Stimulated activated CD4-positive, alpha-beta T cell treated with anti-CD3 and anti-CD28 coated beads, Interleukin-4, amount 100 ng/mL, for 1 hour (primary cell): ENCODE measurements at regions not wholly inside any gene's neighbourhood (a gene's known extent, or its start where the extent isn't known, plus 50 kb on each side); places are given as distances from the start of the nearest gene placed in this dataset.

Source experiments
- DNase-seq: peaks from one replicate; pipeline ENCODE4 v3.0.0-alpha.2; 2020

DNA sequence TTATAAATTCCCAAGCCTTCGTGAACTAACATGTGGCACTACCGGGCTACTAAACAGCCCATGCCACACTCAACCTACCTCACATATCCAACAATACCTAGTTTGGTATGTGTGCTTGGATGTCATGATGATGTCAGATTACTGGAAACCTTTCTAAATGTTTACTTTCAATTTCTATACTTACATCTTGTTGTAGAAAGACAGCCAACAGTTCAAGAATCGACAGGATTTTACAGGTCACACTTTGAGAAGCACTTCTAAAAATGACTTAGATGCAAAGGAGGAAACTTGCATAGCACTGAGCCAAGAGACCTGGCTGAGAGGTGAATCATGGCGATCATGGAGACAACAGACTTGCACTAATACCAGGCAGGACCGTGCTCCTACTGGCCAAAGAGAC, 209.9 kb downstream of the COL4A1 start:
- no peak for DNase-seq

DNA sequence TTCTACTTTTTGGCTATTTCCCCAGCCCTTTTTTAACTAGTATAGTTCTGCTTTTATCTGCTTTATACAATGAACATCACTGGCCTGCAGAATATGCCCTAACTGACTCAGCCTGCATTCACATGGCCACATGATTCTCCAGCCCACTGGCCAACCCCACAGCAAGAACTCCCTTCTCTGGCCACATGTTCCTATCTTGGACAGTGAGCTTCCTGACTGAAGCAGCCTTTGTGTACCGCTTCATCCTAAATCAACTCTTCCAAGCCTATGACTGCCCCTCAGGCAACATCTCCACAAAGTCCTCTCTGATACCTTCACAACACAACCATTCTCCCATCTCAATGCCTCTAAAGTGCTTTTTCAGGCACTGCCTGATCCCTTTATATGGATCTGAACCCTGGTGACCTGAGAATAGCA, 214.1 kb downstream of the COL4A1 start:
- DNase-seq = no peak

DNA sequence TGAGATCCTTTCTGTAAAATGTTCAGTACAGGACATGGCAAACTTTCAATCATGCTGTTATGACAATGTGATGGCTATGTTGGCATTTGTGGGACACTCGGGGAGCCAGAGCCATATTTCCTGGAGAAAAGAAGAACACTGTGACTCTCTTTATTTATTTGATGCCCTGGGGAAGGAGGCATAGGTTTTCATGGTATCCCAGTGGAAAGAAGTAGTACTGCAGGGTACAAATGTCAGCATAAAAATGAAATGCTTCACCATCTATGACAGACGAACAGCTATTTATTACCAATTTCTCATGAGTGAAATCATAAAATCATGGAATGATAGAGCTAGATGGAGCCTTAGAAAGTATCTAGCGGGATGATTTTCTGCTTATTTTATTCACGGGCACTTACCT, 217.1 kb downstream of the COL4A1 start:
- DNase-seq = no peak

DNA sequence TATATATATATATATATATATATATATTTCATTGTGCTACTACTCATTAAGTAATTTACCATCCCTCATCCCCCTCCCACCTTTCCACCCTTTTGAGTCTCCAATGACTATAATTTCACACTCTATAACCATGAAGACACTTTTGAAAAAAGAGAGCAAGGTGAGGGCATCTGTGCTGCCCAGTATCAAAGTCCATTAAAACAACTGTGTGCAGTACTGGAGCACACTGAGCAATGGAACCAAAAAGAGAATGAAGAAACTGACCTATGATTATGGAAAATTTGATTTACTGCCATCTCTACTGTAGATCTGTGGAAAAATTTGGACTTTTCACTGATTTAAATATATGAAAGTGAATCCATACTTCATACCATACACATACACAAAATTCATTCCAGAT, 217.9 kb downstream of the COL4A1 start:
- no peak for DNase-seq

DNA sequence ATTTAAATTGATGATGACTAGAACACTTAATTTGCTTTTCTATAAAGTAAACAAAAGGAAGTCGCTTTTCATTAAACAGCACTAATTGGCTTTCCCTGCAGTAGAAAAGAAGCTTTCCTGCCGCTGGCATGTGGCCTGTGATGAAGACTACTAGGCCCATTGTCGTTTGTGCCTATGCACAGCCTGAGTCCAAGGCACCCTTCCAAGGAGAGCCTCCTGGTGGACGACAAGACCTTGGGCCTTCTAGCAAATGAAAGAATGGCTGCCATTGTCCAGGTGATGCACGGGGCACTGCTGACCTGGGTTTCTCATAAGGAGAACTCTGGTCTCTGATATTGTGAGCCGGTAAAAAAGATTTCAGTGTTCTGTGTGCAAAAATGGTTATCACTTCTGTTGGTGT, 233.0 kb downstream of the COL4A1 start:
- DNase-seq = no peak

DNA sequence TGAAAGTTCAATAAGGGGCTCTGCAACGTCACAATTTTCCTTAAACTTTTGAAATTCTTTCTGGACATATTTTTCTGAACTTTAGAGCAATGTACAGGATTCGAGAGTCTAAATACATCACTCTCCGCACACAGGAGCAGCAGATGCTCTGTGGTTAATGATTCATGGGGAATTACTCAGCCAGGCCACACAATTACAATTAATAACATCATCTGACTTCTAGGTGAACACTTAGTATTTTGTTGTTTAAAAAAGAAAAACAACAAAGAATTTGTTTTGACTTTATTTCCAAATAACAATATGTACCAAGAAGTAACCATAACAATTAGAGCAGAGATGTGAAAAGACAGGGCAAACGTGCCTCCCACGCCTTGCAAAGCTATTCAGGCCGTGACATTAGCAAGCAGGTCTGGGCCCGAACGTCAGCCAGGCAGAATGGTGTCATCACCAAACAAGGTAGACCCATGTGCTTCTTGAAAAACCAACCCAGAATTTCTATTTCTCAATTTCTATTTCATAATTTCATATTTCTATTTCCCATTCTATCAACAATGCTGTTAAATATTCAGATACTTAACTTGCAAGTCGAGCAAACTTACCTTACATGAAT, 236.3 kb downstream of the COL4A1 start:
- DNase-seq = no peak

DNA sequence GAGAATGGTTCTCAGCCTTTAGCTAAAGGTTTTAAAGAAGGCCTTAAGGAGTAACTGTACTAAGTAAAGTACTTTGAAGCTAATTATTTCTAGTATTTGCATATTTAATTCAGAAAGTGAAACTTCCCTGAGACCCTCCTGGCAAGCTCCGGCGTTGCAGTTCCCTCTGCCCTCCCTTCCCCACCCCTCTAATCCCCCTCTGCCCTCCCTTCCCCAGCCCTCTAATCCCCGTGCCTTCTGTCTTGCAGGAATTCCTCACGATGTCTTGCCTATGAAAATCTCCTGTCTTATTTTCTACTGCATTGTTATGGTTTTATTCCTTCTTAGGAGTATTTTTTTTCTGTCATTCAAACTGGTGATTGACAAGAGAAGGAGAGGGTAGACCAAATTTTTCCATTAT, 236.9 kb downstream of the COL4A1 start:
- DNase-seq = no peak

DNA sequence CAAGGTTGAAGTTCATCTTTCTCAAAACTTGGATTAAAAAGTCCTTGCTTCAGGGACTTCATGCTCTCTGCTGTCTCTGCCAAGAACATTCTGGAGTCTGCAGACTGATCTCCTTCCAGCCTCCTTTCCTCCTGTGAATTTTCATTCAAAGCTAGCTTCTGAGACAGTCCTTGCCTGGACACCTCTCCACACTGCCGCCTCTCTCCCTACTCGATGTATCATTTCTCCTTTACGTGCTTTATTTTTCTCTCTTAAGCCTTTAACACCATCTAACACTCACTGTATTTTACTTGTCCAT, 238.8 kb downstream of the COL4A1 start:
- no peak for DNase-seq

DNA sequence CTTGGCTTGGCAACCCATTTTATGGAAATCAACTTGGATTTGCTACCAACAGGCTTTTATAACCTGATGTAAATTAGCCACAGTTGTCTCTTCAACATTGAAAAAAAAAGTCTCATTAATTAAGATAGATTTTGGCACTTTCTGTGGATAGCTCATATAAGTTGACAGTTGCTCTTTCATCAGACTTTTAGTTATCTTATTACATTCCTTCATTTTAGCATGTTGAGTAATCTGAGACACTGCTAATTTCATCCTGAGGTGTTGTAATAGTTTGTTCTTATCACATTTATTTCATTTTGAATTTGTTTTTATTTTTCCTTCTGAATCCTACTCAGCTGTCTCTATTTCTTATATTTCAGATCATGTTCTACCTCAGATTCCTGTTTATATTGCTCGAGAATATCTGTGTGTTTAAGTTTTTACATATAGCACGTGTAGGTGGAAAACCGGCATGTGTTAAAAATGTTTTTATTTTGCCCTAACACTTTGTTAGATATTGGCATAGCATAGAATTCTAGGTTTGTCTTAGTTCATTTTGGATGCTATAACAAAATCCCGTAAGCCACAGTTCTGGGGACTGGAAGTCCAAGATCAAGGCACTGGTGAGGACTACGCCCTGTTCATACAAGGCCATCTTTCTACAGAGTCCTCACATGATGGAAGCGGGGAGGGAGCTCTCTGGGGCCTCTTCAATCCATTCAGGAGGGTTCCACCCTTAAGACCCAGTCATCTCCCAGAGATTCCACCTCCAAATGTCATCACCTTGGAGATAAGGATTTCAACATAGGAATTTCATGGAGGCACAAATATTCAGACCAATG, 239.4 kb downstream of the COL4A1 start:
- DNase-seq = no peak

DNA sequence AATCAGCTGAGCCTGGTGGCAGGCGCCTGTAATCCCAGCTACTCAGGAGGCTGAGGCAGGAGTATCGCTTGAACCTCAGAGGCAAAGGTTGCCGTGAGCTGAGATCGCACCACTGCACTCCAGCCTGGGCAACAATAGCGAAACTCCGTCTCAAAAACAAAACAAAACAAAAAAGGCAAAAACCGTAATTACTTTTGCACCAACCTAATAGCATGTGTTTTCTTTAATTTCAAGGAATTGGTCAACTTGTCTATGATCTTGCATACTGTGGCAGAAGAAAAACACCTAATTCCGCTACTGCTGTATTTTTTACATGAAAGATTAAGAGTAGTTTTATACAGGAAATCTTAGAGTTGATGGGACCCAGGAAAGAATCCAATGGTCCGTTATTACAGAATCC, 241.2 kb downstream of the COL4A1 start:
- DNase-seq = no peak

DNA sequence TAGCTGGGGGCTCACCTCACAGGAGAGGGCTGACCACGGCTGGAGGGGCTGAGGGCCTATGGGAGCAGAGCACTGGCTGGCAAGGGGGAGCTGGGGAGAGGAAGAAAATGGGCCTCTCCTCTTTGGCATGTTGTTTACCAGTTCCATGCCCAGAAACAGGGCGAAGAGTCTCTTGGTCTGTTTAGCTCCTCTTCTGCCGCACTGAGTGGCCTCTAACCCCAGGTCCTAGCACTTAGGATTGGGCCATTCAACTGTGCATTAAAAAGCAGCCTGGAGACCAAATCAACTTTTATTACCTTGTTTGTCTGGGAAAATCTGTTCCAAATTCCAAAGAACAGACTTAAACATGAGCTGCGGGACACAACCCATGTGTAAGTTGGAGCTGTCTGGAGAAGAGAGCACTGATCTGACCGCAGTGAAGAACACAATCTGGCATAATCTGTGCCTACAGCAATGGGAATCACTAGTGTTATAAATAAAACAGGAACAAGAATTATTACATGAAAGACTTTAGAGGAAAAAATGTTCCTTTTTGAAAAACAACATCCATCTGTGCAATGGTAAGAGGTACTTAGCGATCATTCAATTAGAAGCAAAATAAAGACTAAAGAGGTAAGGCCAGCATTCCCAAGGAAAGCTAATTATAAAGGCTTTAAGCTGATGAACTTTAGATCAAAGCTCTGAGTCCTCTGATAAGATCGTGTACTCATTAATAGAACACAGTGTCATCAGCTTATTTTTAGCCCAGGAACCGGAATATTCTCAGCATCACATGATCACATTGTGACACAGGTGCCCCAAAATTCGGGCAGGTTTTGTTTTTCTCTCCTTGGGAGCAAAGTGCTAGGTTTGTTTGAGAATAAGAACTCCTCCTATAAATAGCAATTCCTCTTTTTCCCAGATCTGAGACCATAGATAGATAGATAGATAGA, 243.2 kb downstream of the COL4A1 start:
- DNase-seq = no peak

DNA sequence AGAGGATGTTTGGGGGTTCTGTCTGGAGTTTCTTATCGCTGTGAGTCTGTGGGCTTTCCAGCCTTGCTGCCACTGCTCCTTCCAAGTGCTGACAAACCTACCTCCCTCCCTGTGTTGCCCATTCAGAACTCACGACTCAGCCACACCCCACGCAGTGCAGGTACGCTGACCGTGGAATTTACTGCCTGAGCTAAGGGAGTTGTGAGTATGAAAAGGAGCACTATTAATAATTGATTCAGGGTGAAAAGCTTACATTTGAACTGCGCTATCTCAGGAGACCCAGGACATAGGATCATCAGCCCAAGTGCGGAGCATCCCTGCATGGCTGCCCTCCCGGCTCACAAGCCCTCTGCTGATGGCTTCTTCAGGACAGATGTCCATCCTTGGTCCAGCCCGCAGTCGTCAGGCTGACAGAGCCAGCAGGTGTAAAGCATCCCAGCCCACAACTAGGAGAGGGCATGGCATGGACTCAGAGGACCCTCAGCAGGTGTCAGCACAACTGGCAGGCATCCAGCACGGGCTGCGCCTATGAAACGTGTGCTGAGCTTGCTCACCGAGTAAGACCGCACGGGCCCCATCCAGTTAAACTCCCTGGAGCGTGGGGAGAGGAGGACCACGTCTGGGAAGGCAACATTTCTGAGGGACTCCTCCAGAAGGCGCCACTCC, 244.0 kb downstream of the COL4A1 start:
- no peak for DNase-seq

DNA sequence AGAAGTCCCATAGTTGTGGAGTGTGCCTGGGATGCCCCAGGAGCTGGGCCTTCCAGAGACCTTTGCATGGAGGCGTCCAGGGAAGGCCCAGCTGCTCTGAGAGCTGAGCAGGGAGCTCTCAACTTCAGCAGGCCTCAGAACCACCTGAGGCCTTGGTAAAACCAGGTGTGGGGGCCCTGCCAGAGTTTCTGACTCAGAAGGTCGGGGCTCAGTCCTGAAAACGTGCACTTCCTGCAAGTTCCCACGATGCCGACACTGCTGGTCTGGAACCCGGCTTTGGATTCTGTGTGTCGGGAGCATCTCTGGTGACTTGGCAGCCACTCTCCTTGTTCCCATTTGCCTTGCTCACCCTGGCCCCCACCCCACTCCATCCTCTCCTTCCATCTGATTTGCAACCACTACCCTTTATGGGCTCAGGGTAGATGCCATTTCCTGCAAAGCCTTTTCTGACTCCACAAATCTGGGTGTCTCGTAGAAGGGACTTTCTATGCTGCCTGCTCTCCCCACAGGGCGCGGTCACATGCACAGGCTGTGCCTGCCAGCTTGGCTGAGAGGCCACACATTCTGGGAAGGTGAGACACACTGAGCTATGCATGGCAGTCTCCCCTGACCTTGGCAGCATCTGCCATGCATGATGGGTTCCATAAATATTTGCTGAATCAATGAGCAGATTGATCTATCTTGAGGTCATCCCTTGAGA, 244.7 kb downstream of the COL4A1 start:
- DNase-seq = no peak

DNA sequence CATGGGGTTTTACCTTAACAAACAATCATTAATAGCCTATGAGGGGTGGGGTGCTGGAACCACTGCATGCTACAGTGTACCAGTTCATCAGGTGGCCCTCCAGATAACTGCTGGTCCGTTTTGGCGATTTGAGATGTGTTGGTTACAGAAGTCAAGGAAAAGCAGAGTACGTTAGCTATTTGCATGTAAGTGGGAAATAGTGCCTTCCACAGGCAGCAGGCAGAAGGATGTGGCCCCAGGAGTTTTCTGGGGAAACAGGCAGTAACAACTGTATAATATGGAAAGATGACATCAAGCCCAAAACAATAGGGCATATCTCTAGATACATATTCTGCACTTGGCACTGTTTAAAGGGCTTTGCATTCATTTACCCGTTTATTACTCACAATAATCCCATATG, 245.7 kb downstream of the COL4A1 start:
- no peak for DNase-seq

DNA sequence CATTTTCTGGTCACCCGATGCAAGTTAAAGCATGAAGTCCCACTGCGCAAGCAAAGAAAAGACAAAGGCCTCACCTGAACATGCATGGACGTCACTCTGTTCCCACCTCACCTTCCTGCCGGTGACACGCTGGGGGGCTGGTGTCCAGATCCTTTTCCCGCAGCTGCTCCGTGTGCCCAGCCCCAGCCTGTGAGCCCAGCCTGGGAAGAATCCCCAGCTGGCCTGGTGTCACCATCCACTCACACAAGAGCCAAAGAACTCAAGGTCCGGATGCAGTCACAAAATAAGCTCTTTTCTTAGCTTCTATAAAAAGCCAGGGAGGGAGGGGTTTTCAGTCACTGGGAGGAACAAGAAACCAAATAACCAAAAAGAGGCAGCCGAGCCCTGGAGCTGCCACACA, 249.9 kb downstream of the COL4A1 start:
- DNase-seq = no peak

DNA sequence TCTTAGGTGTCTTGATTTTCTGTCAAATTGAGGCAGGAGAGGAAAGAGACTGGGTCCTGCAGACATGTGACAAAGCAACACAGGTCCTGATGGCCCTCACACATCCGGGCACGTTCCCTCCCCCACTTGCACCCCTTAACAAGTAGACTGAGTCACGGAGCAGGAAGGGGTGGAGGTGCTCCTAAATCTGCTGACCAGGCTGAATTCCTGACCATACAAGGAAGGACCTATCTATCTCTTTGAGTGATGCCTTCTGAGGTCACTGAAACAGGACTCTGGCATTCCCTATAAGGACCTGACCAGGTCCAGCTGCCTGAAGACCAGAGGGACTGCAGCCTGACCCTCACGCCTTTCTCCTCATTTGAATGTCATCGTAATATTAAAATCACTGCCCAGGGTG, 250.3 kb downstream of the COL4A1 start:
- DNase-seq = no peak

DNA sequence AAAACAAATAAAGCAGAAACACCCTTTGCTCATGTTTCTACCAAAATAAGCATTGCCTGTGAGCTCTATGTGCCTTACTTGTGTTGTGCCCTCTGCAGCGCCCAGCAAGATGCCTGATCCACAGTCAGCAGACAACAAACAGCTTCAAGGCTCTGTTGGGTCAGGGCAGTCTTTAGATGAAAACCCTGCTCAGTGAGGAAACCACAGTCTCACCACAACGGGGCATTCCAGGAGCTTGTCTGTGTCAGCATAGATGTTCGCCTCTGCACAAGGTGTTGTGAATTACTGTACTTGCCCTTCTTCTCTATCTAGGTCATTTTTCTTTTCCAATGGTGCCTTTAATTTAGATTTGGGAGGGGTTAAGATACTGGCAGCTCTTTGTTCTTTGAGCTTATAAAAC, 251.9 kb downstream of the COL4A1 start:
- no peak for DNase-seq

DNA sequence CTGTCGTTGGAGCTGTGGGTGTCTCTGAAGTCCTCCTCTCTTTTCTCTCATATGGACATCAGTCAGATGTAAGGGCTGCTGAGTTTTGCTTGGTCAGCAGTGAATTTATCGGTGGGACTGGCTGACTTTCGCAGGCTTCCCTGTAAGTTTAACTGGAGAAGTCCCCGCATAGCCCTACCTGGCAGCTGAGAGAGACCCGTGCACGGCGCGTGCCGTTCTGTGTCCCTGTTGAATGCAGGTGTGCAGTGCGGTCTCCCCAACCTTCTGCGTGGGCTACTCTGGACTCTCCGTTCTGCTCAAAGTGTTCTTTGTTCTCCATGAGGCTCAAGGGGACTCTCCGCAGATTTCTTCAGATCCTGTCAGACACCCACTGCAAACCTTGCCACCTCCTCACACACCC, 252.9 kb downstream of the COL4A1 start:
- no peak for DNase-seq

DNA sequence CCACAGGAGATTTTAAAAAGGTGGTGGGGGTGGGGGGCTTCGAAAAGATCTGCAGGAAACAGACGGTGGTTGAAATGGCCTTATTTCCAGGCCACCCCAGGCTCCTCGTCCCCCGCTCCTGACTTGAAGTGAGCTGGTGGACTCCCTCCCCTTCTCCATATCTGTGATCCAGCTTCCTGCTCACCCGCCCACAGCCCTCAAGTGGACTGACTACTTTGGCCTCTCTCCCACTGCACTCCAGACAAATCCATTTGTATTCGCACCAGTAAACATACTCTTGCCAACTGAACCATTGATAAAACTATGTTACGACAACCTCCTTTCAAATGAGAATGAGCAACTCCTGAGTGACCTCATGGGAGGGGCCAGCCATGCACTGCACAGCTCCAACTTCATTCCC, 259.5 kb downstream of the COL4A1 start:
- DNase-seq = no peak

DNA sequence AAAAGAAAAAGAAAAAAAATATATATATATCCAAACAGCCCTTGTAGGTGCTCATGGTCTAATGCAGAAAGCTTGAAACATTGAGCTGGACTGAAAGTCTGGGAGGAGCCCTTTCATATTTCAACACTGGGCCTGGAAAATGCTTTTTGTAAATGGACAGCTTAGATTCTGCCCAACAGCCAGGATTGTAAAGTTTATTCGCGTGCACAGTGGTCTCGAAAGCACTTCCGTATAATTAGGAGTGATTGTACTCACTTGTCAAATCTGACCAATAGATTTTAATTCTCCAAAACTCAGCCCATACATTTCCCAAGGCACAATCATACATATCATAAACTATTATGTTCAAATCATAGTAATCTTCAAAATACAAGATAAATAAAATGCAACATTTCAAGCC, 260.1 kb downstream of the COL4A1 start:
- no peak for DNase-seq

DNA sequence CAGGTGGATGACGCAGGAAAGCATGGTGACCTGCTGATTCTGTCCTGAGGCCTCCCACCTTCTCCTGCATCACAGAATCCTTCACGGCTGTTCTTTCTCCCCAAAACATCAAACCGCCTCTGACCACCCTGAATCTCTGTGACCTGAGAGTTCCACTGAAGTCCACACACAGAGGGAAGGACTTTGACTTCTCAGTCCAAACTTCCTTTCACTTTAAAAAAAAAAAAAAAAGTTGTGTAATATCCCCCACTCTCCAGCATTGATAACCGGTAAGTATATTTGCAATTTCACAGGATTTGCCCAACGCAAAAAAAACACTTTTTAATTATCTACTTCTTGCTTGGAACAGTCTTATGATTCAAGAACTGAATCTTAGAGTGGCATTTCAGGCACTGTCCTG, 259.5 kb upstream of the IRS2 start:
- no peak for DNase-seq

DNA sequence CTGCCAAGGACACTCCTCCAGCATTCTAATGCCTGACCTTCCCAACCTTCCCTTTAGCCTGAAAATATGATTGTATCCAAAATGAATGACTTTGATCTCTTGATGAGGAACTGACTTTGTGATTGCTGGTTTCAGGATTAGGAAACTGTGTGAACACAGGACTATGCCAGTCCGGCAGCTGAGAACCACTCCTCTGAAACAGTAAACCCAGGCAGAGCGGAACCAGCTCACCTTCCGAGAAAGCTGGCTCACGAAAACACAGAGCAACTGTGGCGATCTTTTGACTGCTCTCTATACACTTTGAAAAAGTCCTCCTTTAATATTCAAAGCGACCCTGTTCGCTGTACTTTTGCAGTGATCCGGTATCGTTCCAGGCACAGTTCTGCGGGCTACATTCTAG, 258.8 kb upstream of the IRS2 start:
- no peak for DNase-seq
